Calu3 (cell line): ENCODE measurements at regions not wholly inside any gene's neighbourhood (a gene's known extent, or its start where the extent isn't known, plus 50 kb on each side); places are given as distances from the start of the nearest gene placed in this dataset.
"Not testable (repeated sequence)": the region's sequence is repeated elsewhere in the genome, so short reads cannot be mapped to it uniquely, and the experiment has no call there.

Experiments used
- BruUV-seq: library from RNA; stranded (reverse); fragments of 400-500 nt; replicated peaks from 2 replicates; lab custom pipeline; 2021; lab: Mats Ljungman, UMichigan
- CTCF ChIA-PET: fragments of 300-600 bp; sonication (Branson Sonifier 250); formaldehyde crosslinking; loops from one replicate; lab custom pipeline; 2022; ENCODE audit warnings: antibody characterized with exemption; lab: Charles Lee
- DNase-seq: peaks from one replicate; pipeline ENCODE4 v3.0.0; 2022
- H3K27ac Mint-ChIP-seq: one replicate; pipeline ENCODE4 v1.8.0; 2022; ENCODE audit warnings: mixed read lengths; ENCODE audit not compliant: unreplicated experiment
- H3K27me3 Mint-ChIP-seq: one replicate; pipeline ENCODE4 v1.8.0; 2022; ENCODE audit warnings: mixed read lengths; ENCODE audit not compliant: unreplicated experiment
- H3K36me3 Mint-ChIP-seq: one replicate; pipeline ENCODE4 v1.8.0; 2022; ENCODE audit warnings: mild to moderate bottlenecking, moderate library complexity, mixed read lengths; ENCODE audit not compliant: insufficient read depth, unreplicated experiment
- H3K4me1 Mint-ChIP-seq: one replicate; pipeline ENCODE4 v1.8.0; 2022; ENCODE audit warnings: mild to moderate bottlenecking, low read depth, mixed read lengths; ENCODE audit not compliant: unreplicated experiment
- H3K4me3 Mint-ChIP-seq: one replicate; pipeline ENCODE4 v1.8.0; 2022; ENCODE audit warnings: mild to moderate bottlenecking, low read depth, moderate library complexity, mixed read lengths; ENCODE audit not compliant: unreplicated experiment
- H3K9me3 Mint-ChIP-seq: one replicate; pipeline ENCODE4 v1.8.0; 2022; ENCODE audit warnings: low read depth, mixed read lengths; ENCODE audit not compliant: unreplicated experiment
- intact Hi-C: fragments of 100-400 bp; cut with micrococcal nuclease; formaldehyde crosslinking; loops from one replicate; pipeline ENCODE4 v1.10.0; 2022; ENCODE audit not compliant: unreplicated experiment
- TF ChIP-seq, protein P1 (sequence below): fragments of 200-600 bp; IDR thresholded peaks from one replicate; pipeline ENCODE4 v1.8.0; 2022; ENCODE audit warnings: antibody characterized with exemption; ENCODE audit not compliant: unreplicated experiment

DNA sequence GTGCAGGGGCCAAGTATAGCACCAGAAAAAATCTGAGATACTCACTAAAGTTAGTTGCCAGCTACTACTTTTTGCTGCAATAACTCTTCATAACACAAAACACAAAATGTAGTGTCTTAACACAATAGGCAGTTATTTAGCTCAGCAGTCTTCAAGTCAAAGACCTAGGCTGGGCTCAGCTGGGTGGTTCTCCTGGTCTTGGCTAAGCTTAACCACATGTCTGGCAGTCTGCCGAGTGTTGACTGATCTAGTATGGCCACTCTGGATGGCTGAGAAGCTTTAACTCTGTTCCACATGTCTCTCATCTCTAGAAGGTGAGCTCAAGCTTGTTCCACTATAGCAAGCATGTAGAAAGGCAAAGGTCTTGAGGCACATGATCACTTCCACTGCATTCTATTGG is 451.6 kb downstream of the SOX11 start:
- CTCF ChIA-PET: interaction anchor here (0.6 kb wide), 1 partner anchor 1251 kb away, joined by 4 read pairs; no protein-coding TSS in a partner anchor
- DNase-seq: peak; percentile 9
- no peaks in the 10 kb centered on the region for H3K27me3 Mint-ChIP-seq
- no peak overlapping the region for H3K4me3 Mint-ChIP-seq
- no peak overlapping the region for H3K27ac Mint-ChIP-seq
- TF ChIP-seq, protein P1, sequence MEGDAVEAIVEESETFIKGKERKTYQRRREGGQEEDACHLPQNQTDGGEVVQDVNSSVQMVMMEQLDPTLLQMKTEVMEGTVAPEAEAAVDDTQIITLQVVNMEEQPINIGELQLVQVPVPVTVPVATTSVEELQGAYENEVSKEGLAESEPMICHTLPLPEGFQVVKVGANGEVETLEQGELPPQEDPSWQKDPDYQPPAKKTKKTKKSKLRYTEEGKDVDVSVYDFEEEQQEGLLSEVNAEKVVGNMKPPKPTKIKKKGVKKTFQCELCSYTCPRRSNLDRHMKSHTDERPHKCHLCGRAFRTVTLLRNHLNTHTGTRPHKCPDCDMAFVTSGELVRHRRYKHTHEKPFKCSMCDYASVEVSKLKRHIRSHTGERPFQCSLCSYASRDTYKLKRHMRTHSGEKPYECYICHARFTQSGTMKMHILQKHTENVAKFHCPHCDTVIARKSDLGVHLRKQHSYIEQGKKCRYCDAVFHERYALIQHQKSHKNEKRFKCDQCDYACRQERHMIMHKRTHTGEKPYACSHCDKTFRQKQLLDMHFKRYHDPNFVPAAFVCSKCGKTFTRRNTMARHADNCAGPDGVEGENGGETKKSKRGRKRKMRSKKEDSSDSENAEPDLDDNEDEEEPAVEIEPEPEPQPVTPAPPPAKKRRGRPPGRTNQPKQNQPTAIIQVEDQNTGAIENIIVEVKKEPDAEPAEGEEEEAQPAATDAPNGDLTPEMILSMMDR: no peak
- H3K36me3 Mint-ChIP-seq: no peaks in the 10 kb centered on the region
- no peaks in the 10 kb centered on the region for H3K4me1 Mint-ChIP-seq
- H3K9me3 Mint-ChIP-seq: peaks cover 2% of the 10 kb centered on the region
- no TSS peak for BruUV-seq
- intact Hi-C loops: loop anchor here (2.0 kb wide), 1 partner anchor 25 kb away; no protein-coding TSS in a partner anchor

DNA sequence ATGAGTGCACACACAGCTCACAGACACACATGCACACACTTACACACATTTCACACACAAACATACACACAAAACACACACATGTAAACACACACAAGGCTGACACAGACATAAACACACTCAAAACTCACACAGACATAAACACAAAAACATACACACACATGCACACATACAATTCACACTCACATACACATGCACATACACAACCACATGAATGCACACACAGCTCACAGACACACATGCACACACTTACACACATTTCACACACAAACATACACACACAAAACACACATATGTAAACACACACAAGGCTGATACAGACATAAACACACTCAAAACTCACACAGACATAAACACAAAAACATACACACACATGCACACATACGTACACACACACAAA is 455.0 kb downstream of the SOX11 start:
- DNase-seq, BruUV-seq, CTCF ChIA-PET, H3K9me3 Mint-ChIP-seq, H3K36me3 Mint-ChIP-seq, intact Hi-C loops, H3K27me3 Mint-ChIP-seq, H3K27ac Mint-ChIP-seq, H3K4me3 Mint-ChIP-seq, H3K4me1 Mint-ChIP-seq: not testable (repeated sequence)

DNA sequence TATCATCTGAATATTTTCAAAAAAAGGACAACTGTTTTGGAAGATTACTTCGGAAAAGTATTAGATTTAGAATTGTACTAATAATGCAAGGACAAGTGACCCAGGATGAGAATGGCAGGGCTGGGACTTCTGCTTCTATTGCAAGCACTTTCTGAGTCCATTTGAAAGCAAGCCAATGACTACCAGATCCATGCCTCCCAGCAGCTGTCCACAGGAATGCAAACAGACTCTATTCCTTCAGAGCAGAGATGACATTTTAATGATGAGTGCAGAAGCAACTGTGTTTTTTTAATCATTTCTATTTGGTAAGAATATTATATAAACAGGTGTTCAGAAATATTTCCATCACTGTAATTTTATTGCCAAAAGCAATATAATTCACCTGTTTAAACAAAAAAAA is 456.7 kb downstream of the SOX11 start:
- TF ChIP-seq, protein P1: no peak
- CTCF ChIA-PET: no interaction called here
- H3K9me3 Mint-ChIP-seq: no peaks in the 10 kb centered on the region
- H3K4me1 Mint-ChIP-seq: no peaks in the 10 kb centered on the region
- DNase-seq: no peak
- H3K27ac Mint-ChIP-seq: no peak overlapping the region
- no peaks in the 10 kb centered on the region for H3K27me3 Mint-ChIP-seq
- intact Hi-C loops: no loop called here
- no peaks in the 10 kb centered on the region for H3K36me3 Mint-ChIP-seq
- no TSS peak for BruUV-seq
- no peak overlapping the region for H3K4me3 Mint-ChIP-seq

DNA sequence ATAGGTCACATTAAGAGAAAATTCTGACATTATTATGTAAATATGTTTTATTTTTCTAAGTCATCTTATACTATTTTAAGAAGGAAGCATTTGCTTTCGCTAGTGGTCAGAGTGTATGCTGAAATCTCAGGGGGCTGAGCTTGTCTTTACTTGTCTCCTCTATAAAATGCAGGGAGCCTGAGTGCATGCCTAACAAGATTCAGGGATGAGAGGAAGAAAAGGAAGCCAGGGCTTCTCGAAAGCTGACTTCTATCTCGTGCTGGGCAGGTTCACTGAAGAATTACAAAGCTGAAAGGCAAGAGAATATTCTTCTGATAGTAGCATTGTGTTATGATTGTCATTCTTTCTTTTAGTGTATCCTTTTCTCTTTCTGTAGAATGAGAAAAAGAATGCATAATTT is 467.4 kb downstream of the SOX11 start:
- H3K27me3 Mint-ChIP-seq: no peaks in the 10 kb centered on the region
- TF ChIP-seq, protein P1: no peak
- H3K27ac Mint-ChIP-seq: no peak overlapping the region
- H3K4me1 Mint-ChIP-seq: no peaks in the 10 kb centered on the region
- H3K36me3 Mint-ChIP-seq: no peaks in the 10 kb centered on the region
- H3K4me3 Mint-ChIP-seq: no peak overlapping the region
- intact Hi-C loops: no loop called here
- no peak for DNase-seq
- CTCF ChIA-PET: no interaction called here
- no TSS peak for BruUV-seq
- H3K9me3 Mint-ChIP-seq: no peaks in the 10 kb centered on the region

DNA sequence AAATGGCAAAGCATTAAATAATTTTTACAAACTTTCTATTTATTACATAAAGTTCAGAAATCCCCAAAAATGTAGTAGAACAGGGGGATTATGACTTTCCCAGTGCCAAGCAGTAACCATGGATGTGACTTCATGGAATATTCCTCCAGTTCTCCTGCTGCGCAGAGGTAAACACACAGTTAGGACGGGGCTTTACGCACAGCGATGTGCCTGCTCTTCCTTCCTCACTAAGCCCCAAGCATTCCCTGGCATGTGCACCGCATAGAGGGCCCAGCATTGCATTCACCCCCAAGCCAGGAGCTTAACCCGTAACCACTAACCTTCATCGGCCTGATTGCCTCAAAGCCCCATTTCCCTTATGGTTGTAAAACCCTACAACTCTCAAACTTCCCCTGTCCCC is 471.7 kb downstream of the SOX11 start:
- intact Hi-C loops: no loop called here

More for the DNA sequence above, 471.7 kb downstream of the SOX11 start:
- TF ChIP-seq, protein P1: no peak
- Mint-ChIP-seq H3K27ac (no peak overlapping the region), H3K4me1 (no peaks in the 10 kb centered on the region), H3K36me3 (no peaks in the 10 kb centered on the region), H3K27me3 (peaks cover 14% of the 10 kb centered on the region), H3K9me3 (no peaks in the 10 kb centered on the region), H3K4me3 (no peak overlapping the region)
- CTCF ChIA-PET: no interaction called here
- no TSS peak for BruUV-seq
- no peak for DNase-seq
